B cell (primary cell): ENCODE measurements at regions not wholly inside any gene's neighbourhood (a gene's known extent, or its start where the extent isn't known, plus 50 kb on each side); places are given as distances from the start of the nearest gene placed in this dataset.

ENCODE experiments used
- ATAC-seq: fragments of 200-7000 bp; cut with Tn5 transposase; one replicate; pipeline ENCODE4 v1.10.0; 2021; ENCODE audit warnings: low read depth, mild to moderate bottlenecking, moderate number of reproducible peaks, moderate library complexity
- CTCF ChIA-PET: fragments of 350-600 bp; sonication (Branson Sonifier 250); formaldehyde crosslinking; loops from one replicate; lab custom pipeline; 2021; ENCODE audit warnings: antibody characterized with exemption, inconsistent platforms; lab: Charles Lee
- POLR2A ChIA-PET: fragments of 350-600 bp; sonication (Branson Sonifier 250); formaldehyde crosslinking; loops from one replicate; lab custom pipeline; 2021; ENCODE audit warnings: antibody characterized with exemption; lab: Charles Lee
- DNase-seq: peaks from one replicate; pipeline ENCODE4 v3.0.0; 2013
- H2AFZ ChIP-seq: 2 replicates; pipeline ENCODE4 v1.6.1; 2012; ENCODE audit warnings: mild to moderate bottlenecking, low read depth, low read length; ENCODE audit not compliant: insufficient read depth, poor library complexity, severe bottlenecking
- H3K27ac ChIP-seq, 2 donors: 1 replicate in 1 of 2; 2 replicates in 1 of 2; pipeline ENCODE4 v1.5.1; 2012 to 2013; ENCODE audit warnings: low read length in 2 of 2, mild to moderate bottlenecking in 2 of 2, moderate library complexity in 1 of 2
- H3K27me3 ChIP-seq, 4 experiments: fragments of 200-600 bp in 1 of 4; sonication (generic) in 1 of 4; replicated peaks in 1 of 4; 1 replicate in 2 of 4; 2 replicates in 2 of 4; pipeline versions ENCODE4 v1.6.1 to v1.7.0; 2013 to 2016; ENCODE audit warnings: low read length in 3 of 4, mild to moderate bottlenecking in 2 of 4, mixed read lengths in 1 of 4, moderate library complexity in 1 of 4; ENCODE audit not compliant: insufficient read depth in 4 of 4, control insufficient read depth in 3 of 4; ENCODE audit errors: control extremely low read depth in 1 of 4
- H3K36me3 ChIP-seq, 2 experiments: replicated peaks in 1 of 2; 1 replicate in 1 of 2; 2 replicates in 1 of 2; pipeline versions ENCODE4 v1.6.1 to v1.7.1; 2013; ENCODE audit warnings: low read length in 1 of 2; ENCODE audit not compliant: insufficient read depth in 2 of 2, control insufficient read depth in 1 of 2; ENCODE audit errors: control extremely low read depth in 1 of 2, extremely low read depth in 1 of 2
- H3K4me1 ChIP-seq, 2 donors: fragments of 200-600 bp in 1 of 2; sonication (generic) in 1 of 2; 1 replicate in 1 of 2; 2 replicates in 1 of 2; pipeline versions ENCODE4 v1.5.1 to v1.6.1; 2013 to 2017; ENCODE audit warnings: low read length in 2 of 2; ENCODE audit not compliant: control insufficient read depth in 2 of 2, insufficient read depth in 2 of 2
- H3K4me2 ChIP-seq: replicated peaks from 2 replicates; pipeline ENCODE3; 2012; ENCODE audit warnings: mild to moderate bottlenecking, low read depth, low read length; ENCODE audit not compliant: poor library complexity, severe bottlenecking
- H3K4me3 ChIP-seq, 5 experiments: fragments of 200-600 bp in 1 of 5; sonication (generic) in 1 of 5; 1 replicate in 3 of 5; 2 replicates in 2 of 5; pipeline versions ENCODE4 v1.5.1 to v1.7.0; 2011 to 2016; ENCODE audit warnings: low read length in 4 of 5, mild to moderate bottlenecking in 4 of 5, low read depth in 2 of 5, control low read depth in 1 of 5, moderate library complexity in 1 of 5; ENCODE audit not compliant: insufficient read depth in 1 of 5; ENCODE audit errors: control extremely low read depth in 1 of 5, extremely low read depth in 1 of 5
- H3K79me2 ChIP-seq: fragments of 200-600 bp; sonication (generic); one replicate; pipeline ENCODE4 v1.6.0; 2016; ENCODE audit warnings: low read length; ENCODE audit not compliant: control insufficient read depth, insufficient read depth
- H3K9ac ChIP-seq: fragments of 200-600 bp; sonication (generic); 2 replicates; pipeline ENCODE4 v1.6.1; 2017; ENCODE audit warnings: mild to moderate bottlenecking, low read length, moderate library complexity
- H3K9me3 ChIP-seq, 3 donors: one replicate each; pipeline versions ENCODE4 v1.6.1 to v1.7.1; 2013; ENCODE audit warnings: low read length in 2 of 3; ENCODE audit not compliant: control insufficient read depth in 2 of 3, insufficient read depth in 1 of 3; ENCODE audit errors: control extremely low read depth in 1 of 3
- H4K20me1 ChIP-seq: 2 replicates; pipeline ENCODE4 v1.6.0; 2012; ENCODE audit warnings: mild to moderate bottlenecking, low read length; ENCODE audit not compliant: insufficient read depth, control insufficient read depth, poor library complexity, severe bottlenecking
- H3K27ac Mint-ChIP-seq: one replicate; pipeline ENCODE4 v1.8.0; 2021; ENCODE audit warnings: mixed read lengths
- H3K27me3 Mint-ChIP-seq: one replicate; pipeline ENCODE4 v1.8.0; 2021; ENCODE audit warnings: mixed read lengths
- H3K4me1 Mint-ChIP-seq: one replicate; pipeline ENCODE4 v1.8.0; 2021; ENCODE audit warnings: mixed read lengths
- H3K4me3 Mint-ChIP-seq: one replicate; pipeline ENCODE4 v1.8.0; 2021; ENCODE audit warnings: mixed read lengths
- H3K9me3 Mint-ChIP-seq: one replicate; pipeline ENCODE4 v1.8.0; 2022; ENCODE audit warnings: mixed read lengths; ENCODE audit not compliant: insufficient read depth
- EZH2 ChIP-seq: IDR thresholded peaks from 2 replicates; pipeline ENCODE4 v1.6.1; 2012; ENCODE audit warnings: borderline replicate concordance, low read depth, mild to moderate bottlenecking, moderate library complexity, low read length; ENCODE audit not compliant: insufficient read depth, poor library complexity, severe bottlenecking
- WGBS: methylation state at CpG from one replicate; pipeline ENCODE4 v1.1.5; 2013; ENCODE audit warnings: missing lambda C conversion rate; ENCODE audit not compliant: insufficient coverage; 5-methylcytosine and 5-hydroxymethylcytosine counted together
- intact Hi-C: fragments of 100-400 bp; cut with micrococcal nuclease; formaldehyde crosslinking; loops from one replicate; pipeline ENCODE4 v1.10.0; 2022
- TF ChIP-seq, protein P1 (sequence below): fragments of 200-600 bp; IDR thresholded peaks from one replicate; pipeline ENCODE4 v1.8.0; 2022; ENCODE audit warnings: antibody characterized with exemption, mild to moderate bottlenecking

DNA sequence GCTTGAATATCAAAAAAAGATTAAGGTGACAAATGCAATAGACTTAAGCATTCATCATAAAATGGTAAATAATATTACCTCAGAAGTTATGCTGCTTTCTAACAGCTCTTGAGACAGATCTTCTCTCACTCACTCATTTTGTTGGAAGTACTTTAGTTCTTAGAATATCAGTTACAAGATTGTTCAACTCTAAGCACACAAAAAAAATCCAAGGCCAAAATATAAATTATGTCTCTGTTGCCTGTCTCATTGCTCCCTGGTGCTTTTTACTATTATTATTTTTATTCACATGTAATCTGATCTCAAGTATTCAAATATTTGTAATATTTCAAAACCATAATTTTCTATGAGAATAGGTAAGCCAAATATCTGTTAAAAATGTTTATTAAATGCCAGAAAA lies 259.4 kb upstream of the HSF2 start:
- no peaks in the 10 kb centered on the region for H3K4me1 Mint-ChIP-seq
- no peak overlapping the region for H3K27ac Mint-ChIP-seq
- H4K20me1 ChIP-seq: no peaks in the 10 kb centered on the region
- no peak overlapping the region for H3K4me3 ChIP-seq
- no peaks in the 10 kb centered on the region for H3K4me1 ChIP-seq
- no peaks in the 10 kb centered on the region for H3K27me3 ChIP-seq
- H3K27me3 Mint-ChIP-seq: no peaks in the 10 kb centered on the region
- H2AFZ ChIP-seq: no peak overlapping the region
- no peaks in the 10 kb centered on the region for H3K9me3 Mint-ChIP-seq
- no peaks in the 10 kb centered on the region for H3K36me3 ChIP-seq
- H3K9me3 ChIP-seq: no peaks in the 10 kb centered on the region
- H3K4me3 Mint-ChIP-seq: no peak overlapping the region
- CTCF ChIA-PET: no interaction called here
- intact Hi-C loops: no loop called here
- no peak overlapping the region for H3K9ac ChIP-seq
- TF ChIP-seq, protein P1, sequence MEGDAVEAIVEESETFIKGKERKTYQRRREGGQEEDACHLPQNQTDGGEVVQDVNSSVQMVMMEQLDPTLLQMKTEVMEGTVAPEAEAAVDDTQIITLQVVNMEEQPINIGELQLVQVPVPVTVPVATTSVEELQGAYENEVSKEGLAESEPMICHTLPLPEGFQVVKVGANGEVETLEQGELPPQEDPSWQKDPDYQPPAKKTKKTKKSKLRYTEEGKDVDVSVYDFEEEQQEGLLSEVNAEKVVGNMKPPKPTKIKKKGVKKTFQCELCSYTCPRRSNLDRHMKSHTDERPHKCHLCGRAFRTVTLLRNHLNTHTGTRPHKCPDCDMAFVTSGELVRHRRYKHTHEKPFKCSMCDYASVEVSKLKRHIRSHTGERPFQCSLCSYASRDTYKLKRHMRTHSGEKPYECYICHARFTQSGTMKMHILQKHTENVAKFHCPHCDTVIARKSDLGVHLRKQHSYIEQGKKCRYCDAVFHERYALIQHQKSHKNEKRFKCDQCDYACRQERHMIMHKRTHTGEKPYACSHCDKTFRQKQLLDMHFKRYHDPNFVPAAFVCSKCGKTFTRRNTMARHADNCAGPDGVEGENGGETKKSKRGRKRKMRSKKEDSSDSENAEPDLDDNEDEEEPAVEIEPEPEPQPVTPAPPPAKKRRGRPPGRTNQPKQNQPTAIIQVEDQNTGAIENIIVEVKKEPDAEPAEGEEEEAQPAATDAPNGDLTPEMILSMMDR: no peak
- no peak for TF ChIP-seq EZH2
- POLR2A ChIA-PET: no interaction called here
- H3K4me2 ChIP-seq: no peak overlapping the region
- no peak for ATAC-seq
- H3K27ac ChIP-seq: no peak overlapping the region
- no peak for DNase-seq
- no peaks in the 10 kb centered on the region for H3K79me2 ChIP-seq

DNA sequence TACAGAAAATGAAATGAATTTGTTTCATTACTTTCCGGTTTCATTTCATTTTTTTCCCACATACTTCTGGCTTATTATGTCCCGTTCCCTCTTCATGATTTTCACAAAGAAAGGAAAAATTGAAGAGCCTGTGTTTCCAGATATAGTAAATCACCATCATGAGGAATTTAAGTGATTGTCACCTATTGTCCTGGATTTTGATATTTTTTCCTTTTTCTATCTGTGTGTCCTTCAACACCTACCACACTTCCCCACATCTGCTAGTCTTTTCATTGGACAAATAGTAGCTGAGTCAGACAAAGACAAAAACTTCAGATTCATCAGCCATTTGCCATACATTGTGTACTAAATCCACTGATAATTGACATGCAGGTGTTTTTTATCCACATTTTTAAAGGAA lies 258.2 kb upstream of the HSF2 start:
- H3K27me3 ChIP-seq: no peaks in the 10 kb centered on the region
- no peaks in the 10 kb centered on the region for H3K9me3 Mint-ChIP-seq
- ChIA-PET CTCF (no interaction called here), POLR2A (no interaction called here)
- H3K27me3 Mint-ChIP-seq: no peaks in the 10 kb centered on the region
- no peak overlapping the region for H3K4me3 Mint-ChIP-seq
- H3K4me2 ChIP-seq: no peak overlapping the region
- no peaks in the 10 kb centered on the region for H3K9me3 ChIP-seq
- H3K9ac ChIP-seq: no peak overlapping the region
- H3K4me3 ChIP-seq: no peak overlapping the region
- no peaks in the 10 kb centered on the region for H3K4me1 Mint-ChIP-seq
- no peaks in the 10 kb centered on the region for H4K20me1 ChIP-seq
- H2AFZ ChIP-seq: no peak overlapping the region
- no peaks in the 10 kb centered on the region for H3K36me3 ChIP-seq
- ATAC-seq (no peak), DNase-seq (no peak)
- no CpG with 5 or more reads among the region's 2 CpGs for WGBS
- H3K27ac ChIP-seq: no peak overlapping the region
- intact Hi-C loops: no loop called here
- H3K4me1 ChIP-seq: no peaks in the 10 kb centered on the region
- H3K27ac Mint-ChIP-seq: no peak overlapping the region
- H3K79me2 ChIP-seq: no peaks in the 10 kb centered on the region
- TF ChIP-seq, protein P1: no peak
- TF ChIP-seq EZH2: no peak
